Astrocyte (in vitro differentiated cells and primary cell): ENCODE measurements at regions not wholly inside any gene's neighbourhood (a gene's known extent, or its start where the extent isn't known, plus 50 kb on each side); places are given as distances from the start of the nearest gene placed in this dataset.

Source experiments
- DNase-seq: peaks from one replicate; pipeline ENCODE4 v3.0.0-alpha.2; 2010; ENCODE audit warnings: low read depth
- FAIRE-seq: peaks from 2 replicates; lab custom pipeline; 2011; peaks lifted over from hg19 to GRCh38; lab: Jason Lieb, UNC
- H2AFZ ChIP-seq: 2 replicates; pipeline ENCODE4 v1.6.0; 2012; ENCODE audit warnings: low read depth, low read length, inconsistent platforms
- H3K27ac ChIP-seq: 2 replicates; pipeline ENCODE4 v1.5.1; 2011; ENCODE audit warnings: low read depth, low read length, inconsistent platforms
- H3K27me3 ChIP-seq: 2 replicates; pipeline ENCODE4 v1.6.0; 2011; ENCODE audit warnings: low read length, inconsistent platforms; ENCODE audit not compliant: insufficient read depth
- H3K36me3 ChIP-seq: 2 replicates; pipeline ENCODE4 v1.5.1; 2011; ENCODE audit warnings: low read length, inconsistent platforms; ENCODE audit not compliant: insufficient read depth
- H3K4me1 ChIP-seq: 2 replicates; pipeline ENCODE4 v1.5.1; 2011; ENCODE audit warnings: low read length, inconsistent platforms; ENCODE audit not compliant: insufficient read depth
- H3K4me2 ChIP-seq: 2 replicates; pipeline ENCODE4 v1.6.0; 2012; ENCODE audit warnings: low read length, inconsistent platforms
- H3K4me3 ChIP-seq: 2 replicates; pipeline ENCODE4 v1.5.1; 2011; ENCODE audit warnings: low read depth, mild to moderate bottlenecking, low read length, inconsistent platforms; ENCODE audit not compliant: insufficient read depth
- H3K79me2 ChIP-seq: 2 replicates; pipeline ENCODE4 v1.6.0; 2012; ENCODE audit warnings: mild to moderate bottlenecking, low read length, inconsistent platforms; ENCODE audit not compliant: insufficient read depth
- H3K9ac ChIP-seq: 2 replicates; pipeline ENCODE4 v1.6.0; 2012; ENCODE audit warnings: mild to moderate bottlenecking, low read length, inconsistent platforms
- H3K9me3 ChIP-seq: 2 replicates; pipeline ENCODE4 v1.5.1; 2012; ENCODE audit warnings: low read depth, mild to moderate bottlenecking, low read length, inconsistent platforms; ENCODE audit not compliant: insufficient read depth
- H4K20me1 ChIP-seq: 2 replicates; pipeline ENCODE4 v1.6.0; 2012; ENCODE audit warnings: low read length, inconsistent platforms; ENCODE audit not compliant: insufficient read depth
- H3K27ac Mint-ChIP-seq: one replicate; pipeline ENCODE4 v1.8.0; 2021; ENCODE audit warnings: mild to moderate bottlenecking, mixed read lengths; ENCODE audit not compliant: unreplicated experiment
- H3K27me3 Mint-ChIP-seq: one replicate; pipeline ENCODE4 v1.8.0; 2021; ENCODE audit warnings: low read depth, mixed read lengths; ENCODE audit not compliant: unreplicated experiment
- H3K36me3 Mint-ChIP-seq: one replicate; pipeline ENCODE4 v1.8.0; 2021; ENCODE audit warnings: low read depth, mixed read lengths; ENCODE audit not compliant: unreplicated experiment
- H3K4me1 Mint-ChIP-seq: one replicate; pipeline ENCODE4 v1.8.0; 2021; ENCODE audit warnings: low read depth, mixed read lengths; ENCODE audit not compliant: unreplicated experiment
- H3K4me3 Mint-ChIP-seq: one replicate; pipeline ENCODE4 v1.8.0; 2021; ENCODE audit warnings: mild to moderate bottlenecking, moderate library complexity, mixed read lengths; ENCODE audit not compliant: unreplicated experiment
- H3K9me3 Mint-ChIP-seq: one replicate; pipeline ENCODE4 v1.8.0; 2021; ENCODE audit warnings: mild to moderate bottlenecking, mixed read lengths; ENCODE audit not compliant: unreplicated experiment
- EZH2 ChIP-seq: IDR thresholded peaks from 2 replicates; pipeline ENCODE4 v1.6.1; 2012; ENCODE audit warnings: mild to moderate bottlenecking, low read length, inconsistent platforms; ENCODE audit not compliant: insufficient read depth
- TF ChIP-seq, protein P1 (sequence below): IDR thresholded peaks from 2 replicates; pipeline ENCODE4 v1.5.1; 2011; ENCODE audit warnings: low read depth, mild to moderate bottlenecking, inconsistent platforms, low read length, moderate library complexity; ENCODE audit not compliant: insufficient read depth

GRCh38 chr10:58932126-58932525 lies 244.3 kb upstream of the PHYHIPL start:
- H3K4me3 Mint-ChIP-seq: no peak overlapping the region
- peak; percentile 88 for FAIRE-seq
- Histone ChIP-seq H3K79me2 (no peaks in the 10 kb centered on the region), H3K27ac (peak overlapping the region; percentile 12), H3K36me3 (no peaks in the 10 kb centered on the region), H2AFZ (no peak overlapping the region), H3K4me3 (no peak overlapping the region), H3K9me3 (no peaks in the 10 kb centered on the region), H3K27me3 (no peaks in the 10 kb centered on the region), H3K9ac (no peak overlapping the region), H3K4me2 (peak overlapping the region; percentile 2), H4K20me1 (no peaks in the 10 kb centered on the region), H3K4me1 (peaks cover 13% of the 10 kb centered on the region)
- H3K9me3 Mint-ChIP-seq: no peaks in the 10 kb centered on the region
- H3K27me3 Mint-ChIP-seq: no peaks in the 10 kb centered on the region
- peak; percentile 97 for DNase-seq
- H3K27ac Mint-ChIP-seq: no peak overlapping the region
- TF ChIP-seq, protein P1, sequence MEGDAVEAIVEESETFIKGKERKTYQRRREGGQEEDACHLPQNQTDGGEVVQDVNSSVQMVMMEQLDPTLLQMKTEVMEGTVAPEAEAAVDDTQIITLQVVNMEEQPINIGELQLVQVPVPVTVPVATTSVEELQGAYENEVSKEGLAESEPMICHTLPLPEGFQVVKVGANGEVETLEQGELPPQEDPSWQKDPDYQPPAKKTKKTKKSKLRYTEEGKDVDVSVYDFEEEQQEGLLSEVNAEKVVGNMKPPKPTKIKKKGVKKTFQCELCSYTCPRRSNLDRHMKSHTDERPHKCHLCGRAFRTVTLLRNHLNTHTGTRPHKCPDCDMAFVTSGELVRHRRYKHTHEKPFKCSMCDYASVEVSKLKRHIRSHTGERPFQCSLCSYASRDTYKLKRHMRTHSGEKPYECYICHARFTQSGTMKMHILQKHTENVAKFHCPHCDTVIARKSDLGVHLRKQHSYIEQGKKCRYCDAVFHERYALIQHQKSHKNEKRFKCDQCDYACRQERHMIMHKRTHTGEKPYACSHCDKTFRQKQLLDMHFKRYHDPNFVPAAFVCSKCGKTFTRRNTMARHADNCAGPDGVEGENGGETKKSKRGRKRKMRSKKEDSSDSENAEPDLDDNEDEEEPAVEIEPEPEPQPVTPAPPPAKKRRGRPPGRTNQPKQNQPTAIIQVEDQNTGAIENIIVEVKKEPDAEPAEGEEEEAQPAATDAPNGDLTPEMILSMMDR: no peak
- no peak for TF ChIP-seq EZH2
- H3K4me1 Mint-ChIP-seq: peaks cover 6% of the 10 kb centered on the region
- no peaks in the 10 kb centered on the region for H3K36me3 Mint-ChIP-seq

- Histone ChIP-seq H3K27ac (peak overlapping the region; percentile 12), H3K4me2 (peak overlapping the region; percentile 2), H3K79me2 (no peaks in the 10 kb centered on the region), H3K4me1 (peaks cover 13% of the 10 kb centered on the region), H2AFZ (no peak overlapping the region), H3K9me3 (no peaks in the 10 kb centered on the region), H3K27me3 (no peaks in the 10 kb centered on the region), H3K9ac (no peak overlapping the region), H3K36me3 (no peaks in the 10 kb centered on the region), H4K20me1 (no peaks in the 10 kb centered on the region), H3K4me3 (no peak overlapping the region)
- H3K9me3 Mint-ChIP-seq: no peaks in the 10 kb centered on the region
- DNase-seq: peak; percentile 67
- H3K4me1 Mint-ChIP-seq: peaks cover 6% of the 10 kb centered on the region
- TF ChIP-seq, protein P1: no peak
- no peak for TF ChIP-seq EZH2
- H3K27ac Mint-ChIP-seq: no peak overlapping the region
- H3K4me3 Mint-ChIP-seq: no peak overlapping the region
- H3K27me3 Mint-ChIP-seq: no peaks in the 10 kb centered on the region
- no peaks in the 10 kb centered on the region for H3K36me3 Mint-ChIP-seq
- FAIRE-seq: no peak
Observed at GRCh38 chr10:58932577-58933314, 243.7 kb upstream of the PHYHIPL start.

DNA sequence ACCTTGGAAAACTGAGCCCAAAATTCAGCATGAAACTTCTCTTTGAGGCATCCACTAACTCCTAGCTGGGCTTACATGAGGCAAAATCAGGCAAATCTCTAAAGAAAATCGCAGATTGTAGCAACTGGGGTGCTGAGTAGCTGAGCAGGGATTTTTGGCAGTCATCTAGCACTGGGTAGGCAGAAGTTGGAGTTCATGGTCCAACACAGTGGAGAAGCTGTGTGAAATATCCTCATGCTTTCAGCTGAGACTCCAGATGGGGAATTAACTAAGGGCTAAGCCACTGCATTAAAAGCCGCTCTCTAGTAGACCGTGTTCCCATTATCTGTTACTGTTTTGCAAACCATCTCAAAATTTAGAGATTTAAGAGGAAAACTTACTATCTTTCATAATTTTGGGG lies 240.1 kb upstream of the PHYHIPL start:
- Histone ChIP-seq H3K27me3 (no peaks in the 10 kb centered on the region), H3K79me2 (no peaks in the 10 kb centered on the region), H3K36me3 (no peaks in the 10 kb centered on the region), H2AFZ (no peak overlapping the region), H3K4me3 (no peak overlapping the region), H3K4me1 (peaks cover 7% of the 10 kb centered on the region), H3K4me2 (no peak overlapping the region), H4K20me1 (no peaks in the 10 kb centered on the region), H3K9ac (no peak overlapping the region), H3K9me3 (no peaks in the 10 kb centered on the region), H3K27ac (no peak overlapping the region)
- no peaks in the 10 kb centered on the region for H3K27me3 Mint-ChIP-seq
- no peaks in the 10 kb centered on the region for H3K36me3 Mint-ChIP-seq
- no peak for DNase-seq
- no peak for FAIRE-seq
- H3K4me3 Mint-ChIP-seq: no peak overlapping the region
- no peak overlapping the region for H3K27ac Mint-ChIP-seq
- peaks cover 6% of the 10 kb centered on the region for H3K4me1 Mint-ChIP-seq
- H3K9me3 Mint-ChIP-seq: no peaks in the 10 kb centered on the region
- TF ChIP-seq EZH2: no peak
- TF ChIP-seq, protein P1: no peak
